ENCODE measurements at regions not wholly inside any gene's neighbourhood (a gene's known extent, or its start where the extent isn't known, plus 50 kb on each side); places are given as distances from the start of the nearest gene placed in this dataset.

DNA sequence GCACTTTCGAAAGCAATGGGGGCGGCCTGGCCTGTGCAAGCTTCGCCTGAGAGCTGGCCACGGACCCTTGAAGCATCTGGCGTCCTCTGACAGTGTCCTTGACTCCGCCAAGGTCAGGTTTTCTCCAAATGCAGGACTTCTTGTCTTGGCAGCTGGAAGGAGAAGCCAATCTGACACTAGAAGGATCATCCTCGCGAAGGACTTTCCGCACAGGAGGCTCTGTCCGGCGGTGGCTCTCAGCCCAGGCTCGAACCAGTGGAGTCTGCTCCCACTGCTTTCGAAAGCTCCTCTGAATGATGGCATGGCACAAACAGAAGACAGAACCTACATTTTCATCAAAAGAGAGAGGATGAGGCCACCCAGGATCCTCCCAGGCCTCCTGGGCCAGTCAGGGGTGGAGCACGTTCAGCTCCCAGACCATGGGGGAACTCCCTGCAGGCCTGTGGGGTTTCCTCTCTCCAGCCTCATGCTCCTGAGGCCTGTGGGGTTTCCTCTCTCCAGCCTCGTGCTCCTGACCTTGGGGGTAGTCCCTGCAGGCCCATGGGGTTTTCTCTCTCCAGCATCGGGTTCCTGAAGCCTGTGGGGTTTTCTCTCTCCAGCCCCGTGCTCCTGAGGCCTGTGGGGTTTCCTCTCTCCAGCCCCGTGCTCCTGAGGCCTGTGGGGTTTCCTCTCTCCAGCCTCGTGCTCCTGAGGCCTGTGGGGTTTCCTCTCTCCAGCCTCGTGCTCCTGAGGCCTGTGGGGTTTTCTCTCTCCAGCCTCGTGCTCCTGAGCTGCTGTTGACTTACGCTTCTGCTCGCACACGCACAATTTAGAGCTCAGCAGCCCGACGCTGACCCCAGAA lies 396.5 kb upstream of the SALL3 start:
- no peak for DNase-seq

DNA sequence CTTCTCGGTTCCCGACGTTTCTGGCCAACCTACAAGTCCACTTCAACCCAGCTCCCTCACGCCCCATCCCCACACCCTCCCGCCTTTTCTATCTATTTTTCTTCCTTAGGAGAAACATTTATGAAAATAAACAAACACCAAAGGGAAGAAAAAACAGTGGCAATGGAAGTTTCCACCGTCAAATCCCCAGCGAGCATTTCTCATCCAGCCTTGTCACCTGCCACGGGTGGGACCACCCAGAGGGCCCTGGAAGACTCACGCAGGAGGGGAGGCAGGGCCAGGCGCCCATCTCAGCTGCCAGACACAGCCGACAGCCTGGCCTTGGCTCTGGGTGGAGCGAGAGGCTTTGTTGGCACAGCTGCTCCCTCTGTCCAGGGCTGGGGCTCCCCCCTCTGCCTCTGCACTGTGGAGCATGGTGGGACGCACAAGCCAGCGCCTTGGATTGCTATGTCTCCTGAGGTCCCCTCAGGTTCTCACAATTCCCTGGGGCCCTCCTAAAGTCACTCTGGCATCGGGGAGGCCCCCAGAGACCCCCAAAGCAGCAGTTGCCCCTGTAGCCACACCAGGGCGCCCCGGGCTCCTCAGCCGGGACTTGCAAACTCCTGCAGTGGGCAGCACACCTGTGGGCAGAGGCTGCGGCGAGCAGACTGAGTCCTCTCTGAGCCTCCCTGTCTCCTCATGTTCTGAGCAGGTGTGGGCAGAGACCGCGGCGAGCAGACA lies 395.7 kb upstream of the SALL3 start:
- no peak for DNase-seq

DNA sequence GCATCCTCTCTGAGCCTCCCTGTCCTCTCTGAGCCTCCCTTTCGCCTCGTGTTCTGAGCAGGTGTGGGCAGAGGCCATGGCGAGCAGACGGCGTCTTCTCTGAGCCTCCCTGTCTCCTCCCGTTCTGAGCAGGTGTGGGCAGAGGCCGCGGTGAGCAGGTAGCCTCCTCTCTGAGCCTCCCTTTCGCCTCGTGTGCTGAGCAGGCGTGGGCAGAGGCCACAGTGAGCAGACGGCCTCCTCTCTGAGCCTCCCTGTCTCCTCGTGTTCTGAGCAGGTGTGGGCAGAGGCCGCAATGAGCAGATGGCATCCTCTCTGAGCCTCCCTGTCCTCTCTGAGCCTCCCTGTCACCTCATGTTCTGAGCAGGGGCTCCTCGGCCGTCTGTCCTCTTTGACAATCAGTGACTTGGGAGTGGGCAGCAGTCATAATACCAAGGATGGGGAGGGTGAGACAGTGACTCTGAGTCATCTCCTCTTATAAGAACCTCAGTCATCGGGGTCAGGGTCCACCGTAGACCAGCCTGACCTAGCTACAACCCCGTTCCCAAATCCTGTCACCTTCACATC lies 395.1 kb upstream of the SALL3 start:
- DNase-seq, result no peak

DNA sequence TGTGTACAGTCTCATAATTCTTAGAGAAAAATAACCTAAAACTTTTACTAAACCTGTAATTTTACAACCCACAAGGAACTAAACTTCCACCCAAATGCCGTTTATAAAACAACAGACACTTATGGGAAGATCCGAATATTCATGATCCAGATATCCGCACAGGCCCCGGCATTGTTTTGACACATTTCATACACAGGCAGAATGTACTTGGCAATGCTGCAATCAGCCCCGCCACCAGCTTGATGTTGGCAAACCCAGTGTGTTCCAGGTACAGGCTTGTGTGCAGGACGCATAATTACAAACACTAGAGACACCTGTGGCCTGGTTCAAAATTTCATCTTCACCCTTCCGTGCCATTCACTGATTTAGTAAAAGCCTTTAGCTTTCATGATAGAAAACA lies 393.0 kb upstream of the SALL3 start:
- DNase-seq, result no peak

DNA sequence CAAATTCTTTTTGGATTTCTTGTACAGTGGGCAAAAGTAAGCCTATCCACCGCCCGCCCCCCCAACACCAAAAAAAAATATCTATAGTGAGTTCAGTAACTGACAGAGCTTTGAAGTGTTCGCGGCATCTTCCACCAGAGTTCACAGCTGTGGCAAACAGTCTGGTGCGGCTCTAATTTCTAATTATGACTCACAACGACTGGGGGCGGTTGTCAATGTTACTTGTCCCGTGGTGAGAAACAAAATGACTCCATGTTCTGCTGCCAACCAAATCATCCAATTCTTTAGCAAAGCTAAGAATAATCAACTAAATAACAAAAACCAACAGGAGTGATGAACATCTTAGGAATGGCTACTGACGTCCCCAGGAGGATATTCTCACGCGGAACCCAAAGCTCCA lies 392.5 kb upstream of the SALL3 start:
- DNase-seq, result no peak

DNA sequence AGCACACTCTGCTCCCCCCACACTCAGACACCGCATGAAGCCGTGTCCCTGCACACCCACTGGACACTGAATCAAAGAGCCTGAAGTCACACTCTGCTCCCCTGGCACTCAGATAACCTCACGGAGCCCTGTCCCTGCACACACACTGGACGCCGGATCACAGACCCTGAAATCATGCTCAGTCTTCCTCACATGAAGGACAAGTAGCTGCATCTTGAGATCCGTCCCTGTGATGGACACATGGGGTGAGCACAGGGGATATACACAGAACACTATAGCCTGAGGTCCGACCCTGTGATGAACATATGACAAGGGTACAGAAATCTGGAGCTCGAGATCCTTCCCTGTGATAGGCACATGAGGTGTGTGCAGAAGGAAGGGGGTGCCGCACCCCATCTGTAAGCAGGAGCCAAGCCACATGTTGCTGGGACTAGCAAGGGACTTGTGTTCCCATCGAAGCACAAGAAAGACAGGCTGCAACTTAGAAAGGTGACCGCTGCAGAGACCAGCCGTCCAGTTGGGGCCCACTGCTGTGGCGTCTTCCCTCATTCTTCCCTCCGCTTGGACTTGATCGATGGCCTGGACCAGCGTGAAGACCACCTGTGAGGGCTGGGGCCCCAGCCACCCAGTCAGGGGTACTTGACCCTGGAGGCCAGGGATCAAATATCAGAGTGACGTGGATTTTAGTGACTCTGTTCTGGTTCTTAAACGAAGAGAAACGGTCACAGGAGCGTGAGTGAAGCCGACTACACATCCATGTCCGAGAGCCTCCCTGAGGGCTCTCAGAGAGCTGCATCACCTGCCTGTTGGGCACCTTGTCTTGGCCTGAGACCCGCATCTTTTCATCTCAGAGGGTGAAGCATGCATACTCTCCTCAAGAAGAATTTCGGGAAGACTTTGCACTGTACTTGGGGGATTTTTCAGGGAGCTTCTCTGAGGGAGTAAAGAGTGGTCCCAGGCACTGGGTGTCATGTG lies 391.7 kb upstream of the SALL3 start:
- no peak for DNase-seq

DNA sequence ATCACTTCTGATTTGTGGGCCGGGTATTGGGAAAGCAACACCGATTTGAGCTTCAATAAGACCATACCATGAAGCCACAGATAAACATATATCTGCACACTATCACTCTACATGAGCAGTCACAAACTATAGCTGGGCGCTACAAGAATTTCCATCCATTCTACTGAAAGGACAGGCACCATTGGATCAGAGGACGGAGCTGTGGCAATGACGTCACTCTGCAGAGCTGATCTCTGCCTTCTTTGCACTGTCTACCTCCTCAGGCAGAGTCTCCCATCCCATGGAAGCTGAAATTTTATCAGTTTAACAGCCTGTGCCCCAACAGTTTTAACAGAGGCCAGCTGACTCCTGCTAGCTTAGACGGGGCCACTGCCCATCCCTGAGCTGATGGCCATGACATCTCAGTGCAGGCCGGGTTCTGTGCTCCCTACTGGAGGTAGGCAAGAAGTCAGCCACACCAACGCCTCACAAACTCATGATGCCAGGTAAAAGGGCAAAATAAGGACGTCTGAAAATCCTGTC lies 389.6 kb upstream of the SALL3 start:
- no peak for DNase-seq

DNA sequence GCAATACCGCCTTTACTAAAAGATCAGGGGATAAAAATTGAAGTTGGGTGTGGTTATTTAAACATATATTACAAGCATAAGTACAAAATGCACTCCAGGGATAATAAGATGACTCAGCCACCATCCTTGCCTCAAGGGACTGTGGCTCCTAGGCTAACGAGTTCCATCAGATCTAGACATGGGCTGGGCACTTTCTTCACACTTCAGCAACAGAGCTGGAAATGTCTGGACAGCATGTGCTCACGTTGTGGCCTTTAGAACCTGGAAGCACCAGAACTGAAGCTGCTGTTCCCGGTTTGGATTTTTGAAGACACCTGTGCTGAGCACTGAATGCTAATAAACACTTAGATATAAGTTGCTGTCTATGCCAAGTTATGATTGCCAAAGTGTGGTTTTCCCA lies 384.2 kb upstream of the SALL3 start:
- DNase-seq, result no peak

DNA sequence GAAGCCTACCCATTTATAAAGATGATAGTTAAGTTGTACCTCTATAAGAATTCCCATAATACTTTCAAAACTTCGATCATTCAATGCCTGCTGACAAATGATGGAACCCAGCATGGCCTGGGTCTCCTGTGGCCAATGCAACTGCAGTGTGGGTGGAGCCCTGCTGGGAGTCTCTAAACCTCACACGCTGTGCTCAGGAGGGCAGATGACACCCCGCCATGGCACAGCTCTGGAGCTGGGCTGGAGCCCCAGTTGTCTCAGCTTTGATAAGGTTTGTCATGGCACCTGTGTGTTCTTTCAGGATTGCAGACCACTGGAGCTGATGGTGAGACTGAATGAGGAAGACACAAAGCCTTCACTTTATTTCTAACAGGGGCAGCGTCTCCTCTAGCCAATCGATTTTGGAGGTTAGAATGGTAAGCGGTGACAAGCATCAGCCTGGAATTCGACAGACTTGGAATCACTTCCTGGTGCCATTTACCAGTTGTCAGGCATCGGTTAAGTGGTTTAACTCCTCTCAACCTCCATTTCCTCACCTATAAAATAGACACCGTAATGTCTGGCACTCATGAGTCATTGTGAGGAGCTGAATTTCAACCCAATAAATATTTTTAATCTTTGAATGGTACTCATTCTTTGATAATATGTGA lies 383.6 kb upstream of the SALL3 start:
- DNase-seq, result no peak

DNA sequence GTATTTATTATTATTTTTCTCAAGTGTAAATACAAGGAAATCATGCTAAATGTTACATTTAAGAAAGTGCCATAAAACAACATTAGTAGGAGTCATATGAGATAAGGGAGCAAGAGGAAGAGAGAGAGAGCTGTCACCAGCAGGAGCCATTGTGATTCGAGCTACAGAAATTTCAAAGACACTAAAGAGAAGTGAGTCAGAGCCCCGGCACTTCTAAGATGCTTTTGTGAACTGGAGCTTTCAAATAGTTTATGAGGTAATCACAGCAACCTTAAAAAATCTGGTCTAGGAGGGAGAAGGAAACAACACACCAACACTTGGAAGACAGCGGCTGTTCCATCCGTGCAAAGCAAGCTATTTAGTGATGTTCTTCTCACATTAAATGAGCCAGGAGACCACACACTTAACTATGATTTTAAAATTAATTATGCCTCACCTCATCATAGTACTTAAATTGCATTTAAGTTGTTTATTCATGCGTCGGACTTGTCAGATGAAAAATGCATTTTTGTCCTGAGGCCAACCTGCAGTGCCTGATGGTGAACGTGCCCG lies 382.7 kb upstream of the SALL3 start:
- no peak for DNase-seq

DNA sequence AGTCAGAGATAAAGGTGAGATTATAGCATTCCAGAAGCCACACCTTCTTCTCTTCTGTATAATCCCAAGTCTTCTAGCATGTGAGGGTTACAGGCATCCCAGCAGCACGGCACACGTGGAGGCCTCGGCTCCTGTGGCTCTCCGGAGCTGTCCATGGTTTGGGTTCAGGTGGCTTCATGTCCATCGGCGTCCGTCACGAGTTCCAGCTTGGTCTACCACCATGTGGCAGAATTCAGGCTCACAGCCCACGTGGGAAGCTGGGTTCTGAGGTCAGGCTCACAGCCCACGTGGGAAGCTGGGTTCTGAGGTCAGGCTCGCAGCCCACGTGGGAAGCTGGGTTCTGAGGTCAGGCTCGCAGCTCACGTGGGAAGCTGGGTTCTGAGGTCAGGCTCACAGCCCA lies 378.3 kb upstream of the SALL3 start:
- DNase-seq, result no peak

DNA sequence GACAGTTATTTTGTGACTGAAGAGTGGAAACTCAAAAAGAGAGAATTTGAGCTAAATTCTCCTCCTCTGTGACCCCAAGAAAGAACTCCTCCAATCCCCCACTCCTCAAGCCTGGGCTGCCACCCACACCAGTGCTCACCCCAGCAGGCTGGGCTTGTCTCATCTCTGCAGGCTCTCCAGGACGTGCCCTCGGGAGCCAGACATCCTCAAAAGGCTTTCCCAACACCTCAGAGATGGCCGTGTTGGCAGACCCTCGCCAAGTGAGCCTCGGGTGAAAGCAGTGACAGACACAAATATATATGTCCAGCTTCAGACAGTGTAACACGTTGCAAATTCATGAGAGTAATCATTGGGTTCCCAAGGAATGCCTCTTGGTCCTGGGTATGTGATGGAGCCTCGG lies 377.7 kb upstream of the SALL3 start:
- DNase-seq, result no peak

DNA sequence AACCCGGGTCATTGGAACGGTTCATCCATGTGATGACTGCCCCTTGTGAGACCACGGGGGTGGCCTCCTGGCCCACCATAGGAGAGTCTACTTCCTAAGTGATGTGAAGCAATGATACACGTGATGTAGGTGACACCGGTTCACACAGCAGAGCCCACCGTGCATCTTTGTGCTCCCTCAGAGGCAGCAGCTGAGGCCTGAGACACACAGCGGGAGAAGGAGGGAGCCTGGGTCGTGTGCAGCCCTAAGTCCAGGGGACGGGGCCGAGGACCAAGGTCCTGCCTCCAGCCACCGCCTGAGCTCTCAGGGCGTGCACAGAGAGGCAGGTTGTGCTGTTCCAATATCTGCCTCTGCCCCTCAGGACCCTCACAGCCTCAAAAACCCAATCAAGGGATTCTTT lies 377.2 kb upstream of the SALL3 start:
- DNase-seq, result no peak

DNA sequence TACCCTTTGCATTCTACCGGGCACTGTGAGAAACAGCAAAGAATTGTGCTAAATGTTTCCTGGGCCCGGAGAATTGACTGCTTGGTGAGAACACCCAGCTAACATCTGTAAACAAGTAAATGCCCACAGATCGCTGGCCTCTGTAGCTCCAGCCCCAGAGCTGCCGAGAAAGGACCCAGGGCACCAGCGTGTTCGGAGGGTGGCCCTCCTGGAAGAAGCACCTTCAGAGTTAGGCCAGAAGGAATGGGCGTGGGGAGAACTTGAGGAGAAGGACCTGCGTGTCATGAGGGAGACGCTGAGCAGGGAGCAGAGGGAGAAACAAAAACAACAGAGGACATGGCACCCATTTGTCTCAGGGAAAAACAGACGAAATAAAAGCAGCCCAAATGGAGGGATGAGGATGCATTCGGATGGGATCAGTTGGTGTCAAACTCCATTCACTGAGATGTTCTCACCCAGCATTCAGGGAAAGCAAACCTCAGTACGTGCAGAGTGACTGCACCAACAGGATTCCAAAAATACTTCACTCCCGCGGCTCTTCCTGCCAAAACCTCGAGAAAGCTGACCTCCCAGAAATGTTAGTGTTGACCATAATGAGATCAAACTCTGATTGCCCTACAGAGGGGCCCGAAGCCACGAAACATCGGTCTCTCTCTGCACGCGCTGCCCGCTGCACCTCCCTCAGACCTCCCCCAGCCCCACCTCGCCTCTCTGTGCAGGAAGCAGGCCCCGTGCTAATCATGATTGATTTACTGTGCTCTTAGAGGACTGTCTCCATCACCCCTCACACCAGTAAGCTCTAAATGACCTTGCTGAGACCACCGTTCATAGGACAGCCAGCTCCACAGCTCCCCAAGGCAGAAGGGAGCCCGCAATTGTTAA lies 376.3 kb upstream of the SALL3 start:
- no peak for DNase-seq

DNA sequence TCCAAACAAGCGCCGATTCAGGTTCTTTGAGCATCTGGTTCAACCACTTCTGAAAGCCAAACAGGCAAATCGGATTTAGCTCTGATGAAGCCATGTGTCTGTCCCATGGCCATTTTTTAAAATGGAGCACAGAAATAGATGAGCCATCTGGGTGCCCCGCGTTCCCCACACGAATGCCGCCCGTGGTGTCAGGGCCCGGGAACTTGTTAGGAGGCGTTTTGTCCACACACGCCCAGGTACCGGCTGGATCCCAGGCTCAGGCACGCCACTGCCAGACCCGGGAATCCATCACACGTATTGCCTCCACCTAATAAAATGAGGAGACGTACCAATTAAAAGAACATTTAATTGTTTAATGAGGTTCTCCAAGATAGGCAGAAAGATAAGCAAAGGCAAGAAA lies 374.4 kb upstream of the SALL3 start:
- no peak for DNase-seq

DNA sequence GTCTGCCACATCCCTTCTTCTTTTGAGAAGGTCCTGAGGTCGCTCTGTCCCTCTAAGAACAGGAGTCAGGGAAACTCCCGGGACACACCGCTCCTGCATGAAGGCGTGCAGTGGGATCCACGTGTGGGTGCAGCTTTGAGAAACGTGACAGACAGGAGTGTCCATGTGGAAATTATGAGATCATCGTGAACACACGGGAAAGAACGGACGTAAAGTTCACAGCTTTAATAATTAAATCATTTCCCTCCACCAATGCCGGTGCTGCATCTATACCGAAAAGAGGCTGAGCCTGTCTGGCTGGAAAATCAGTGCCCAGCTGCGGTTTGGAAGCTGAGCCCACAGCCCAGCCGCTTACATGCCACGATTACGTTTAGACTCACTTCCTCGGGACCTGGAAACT lies 372.4 kb upstream of the SALL3 start:
- DNase-seq, result no peak

DNA sequence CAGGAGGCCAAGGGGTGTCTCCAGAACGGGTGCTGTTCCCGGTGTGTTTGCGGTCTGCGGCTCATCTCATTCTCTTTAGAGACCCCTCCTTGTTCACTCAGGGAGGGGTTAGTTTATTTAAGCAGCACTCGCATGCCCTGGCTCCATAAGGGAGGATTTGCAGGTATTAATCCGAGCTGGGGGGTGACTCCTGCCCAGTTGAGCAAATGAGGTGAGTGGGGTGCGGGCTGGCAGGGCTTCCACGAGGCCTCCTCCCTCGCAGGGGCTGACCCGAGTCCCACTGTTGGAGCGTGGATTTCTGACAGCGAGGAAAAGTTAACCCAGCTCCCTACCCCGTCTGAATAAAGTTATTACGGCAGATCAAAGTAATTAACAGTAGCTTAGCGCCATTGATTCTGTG lies 371.8 kb upstream of the SALL3 start:
- DNase-seq, result no peak

DNA sequence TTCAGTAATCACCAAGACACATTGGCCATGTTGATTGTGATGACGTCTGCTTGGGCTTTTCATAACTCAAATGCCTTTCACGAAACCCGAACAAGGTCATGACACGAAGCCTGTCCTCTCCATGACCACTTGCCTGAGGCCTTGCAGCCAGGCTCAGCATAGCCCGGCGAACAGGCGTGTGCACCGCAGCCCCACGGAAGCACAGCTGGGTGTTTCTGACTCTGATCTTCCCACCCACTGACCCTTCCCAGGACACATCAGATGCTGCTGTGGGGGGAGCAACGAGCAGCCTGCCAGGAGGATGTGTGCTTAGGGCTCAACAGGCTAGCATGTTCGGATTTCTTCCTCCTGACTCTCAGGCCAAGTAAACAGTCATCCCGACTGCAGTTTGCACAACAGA lies 369.4 kb upstream of the SALL3 start:
- no peak for DNase-seq

DNA sequence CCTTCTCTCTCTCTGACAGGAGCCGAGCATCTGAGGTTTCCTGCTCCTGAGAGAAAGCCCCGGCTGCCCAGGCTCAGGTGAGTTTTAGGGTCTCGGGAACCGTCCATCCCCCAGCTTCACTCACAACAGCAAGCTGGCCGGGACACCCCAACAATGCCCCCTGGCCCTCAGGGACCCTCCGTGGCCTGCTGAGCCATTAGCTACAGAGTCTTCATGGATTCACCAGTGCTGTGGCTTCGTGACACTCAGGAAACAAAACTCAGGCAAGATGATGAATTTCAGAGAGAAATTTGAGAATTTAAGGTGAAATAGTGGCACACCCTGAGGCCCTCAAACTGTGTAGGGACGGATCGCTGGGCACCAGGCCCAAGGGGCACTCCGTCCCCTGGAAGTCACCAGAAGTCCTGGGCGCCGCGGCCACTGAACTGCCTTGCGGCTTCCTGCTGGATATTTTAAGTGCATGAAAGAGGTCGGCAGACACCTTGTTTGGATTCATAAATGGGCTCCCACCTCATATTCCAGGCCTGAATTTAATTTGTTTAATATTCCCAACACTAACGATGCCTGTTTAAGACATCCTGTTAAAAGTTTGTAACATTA lies 368.3 kb upstream of the SALL3 start:
- DNase-seq, result no peak

DNA sequence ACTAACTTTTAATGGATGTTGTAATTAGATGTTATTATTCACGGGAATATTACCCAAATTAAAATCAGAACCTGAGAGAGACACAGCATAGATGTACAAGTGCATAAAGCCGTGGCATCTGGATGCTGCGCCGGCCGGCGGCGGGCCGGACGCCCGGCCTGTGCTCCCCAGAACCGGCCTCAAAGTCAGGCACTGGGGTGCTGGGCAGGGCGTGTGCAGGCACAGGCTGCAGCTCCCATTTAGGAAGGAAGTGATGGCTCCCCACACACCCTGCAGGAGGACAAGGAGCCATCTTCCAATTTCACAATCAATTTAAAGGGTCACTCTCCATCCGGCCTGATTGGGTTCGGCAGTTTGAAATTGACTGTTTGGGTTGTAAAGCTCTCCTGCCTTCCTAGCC lies 367.7 kb upstream of the SALL3 start:
- DNase-seq, result no peak
